K562 (cell line): ENCODE measurements at regions not wholly inside any gene's neighbourhood (a gene's known extent, or its start where the extent isn't known, plus 50 kb on each side); places are given as distances from the start of the nearest gene placed in this dataset.

Experiments
- ATAC-seq: fragments of 200-7000 bp; cut with Tn5 transposase; 3 replicates; pipeline ENCODE4 v1.9.1; 2020; ENCODE audit warnings: moderate library complexity
- BruUV-seq: library from RNA; stranded (reverse); fragments of 400-500 nt; replicated peaks from 2 replicates; lab custom pipeline; 2021; lab: Mats Ljungman, UMichigan
- CTCF ChIA-PET: fragments of 300-600 bp; formaldehyde crosslinking; extraction: SDS; loops from one replicate; lab custom pipeline; 2021; ENCODE audit warnings: low intra/inter-chr PET ratio; lab: Yijun Ruan, JAX
- POLR2A ChIA-PET: fragments of 300-600, 350-650 bp; sonication (Branson Sonifier 250); formaldehyde crosslinking; extraction: SDS; loops from one replicate; lab custom pipeline; 2021; ENCODE audit warnings: antibody characterized with exemption, inconsistent platforms; lab: Yijun Ruan, JAX
- DNase-seq, 4 experiments: peaks; one replicate each; pipeline versions ENCODE4 v3.0.0 to v3.0.0-alpha.2; 2011 to 2018; ENCODE audit warnings: low spot score in 3 of 4, mixed read lengths in 3 of 4; ENCODE audit errors: extremely low read depth in 1 of 4
- FAIRE-seq: peaks from 2 replicates; lab custom pipeline; 2011; peaks lifted over from hg19 to GRCh38; lab: Jason Lieb, UNC
- H2AFZ ChIP-seq: 2 replicates; pipeline ENCODE4 v1.6.0; 2011; ENCODE audit warnings: low read depth, low read length, control low read depth, inconsistent platforms
- H3K27ac ChIP-seq: fragments of 200-600 bp; 3 replicates; pipeline ENCODE4 v1.8.0; 2011; ENCODE audit warnings: low read depth, mild to moderate bottlenecking, control low read depth, inconsistent platforms, low read length, moderate library complexity, mixed read lengths; ENCODE audit errors: extremely low read depth
- H3K27me3 ChIP-seq, 2 experiments: fragments of 300-600 bp in 1 of 2; 2 replicates in 1 of 2; 3 replicates in 1 of 2; pipeline versions ENCODE4 v1.6.0 to v1.8.0; 2011; ENCODE audit warnings: inconsistent platforms in 2 of 2, low read length in 2 of 2, mild to moderate bottlenecking in 1 of 2, mixed read lengths in 1 of 2, moderate library complexity in 1 of 2; ENCODE audit not compliant: control insufficient read depth in 2 of 2, insufficient read depth in 2 of 2
- H3K36me3 ChIP-seq: fragments of 300-600 bp; 3 replicates; pipeline ENCODE4 v1.8.0; 2011; ENCODE audit warnings: mild to moderate bottlenecking, low read length, inconsistent platforms; ENCODE audit not compliant: control insufficient read depth, insufficient read depth
- H3K4me1 ChIP-seq, 2 experiments: fragments of 200-600 bp in 1 of 2; replicated peaks in 1 of 2; 2 replicates in 1 of 2; 3 replicates in 1 of 2; pipeline versions ENCODE4 v1.5.1 to v1.8.0; 2011; ENCODE audit warnings: inconsistent platforms in 2 of 2, low read length in 2 of 2, mild to moderate bottlenecking in 1 of 2, mixed read lengths in 1 of 2, moderate library complexity in 1 of 2; ENCODE audit not compliant: control insufficient read depth in 2 of 2, insufficient read depth in 2 of 2
- H3K4me2 ChIP-seq: 2 replicates; pipeline ENCODE4 v1.6.1; 2011; ENCODE audit warnings: low read length, control low read depth, inconsistent platforms, mixed read lengths; ENCODE audit not compliant: insufficient read depth
- H3K4me3 ChIP-seq: fragments of 200-600 bp; sonication (generic), shearing (Covaris generic); 2 replicates; pipeline ENCODE4 v1.5.1; 2016; ENCODE audit warnings: control low read depth, inconsistent platforms
- H3K79me2 ChIP-seq: fragments of 200-600 bp; 3 replicates; pipeline ENCODE4 v1.8.0; 2011; ENCODE audit warnings: low read length, inconsistent platforms; ENCODE audit not compliant: control insufficient read depth, insufficient read depth
- H3K9ac ChIP-seq, 2 experiments: 2 replicates each; pipeline versions ENCODE4 v1.6.0 to v1.6.1; 2011; ENCODE audit warnings: low read depth in 2 of 2, low read length in 2 of 2, control low read depth in 1 of 2, inconsistent platforms in 1 of 2, mild to moderate bottlenecking in 1 of 2, mixed read lengths in 1 of 2; ENCODE audit not compliant: insufficient read depth in 1 of 2
- H3K9me1 ChIP-seq: one replicate; pipeline ENCODE4 v1.6.0; 2011; ENCODE audit warnings: inconsistent platforms, mild to moderate bottlenecking, low read length, moderate library complexity; ENCODE audit not compliant: control insufficient read depth, insufficient read depth
- H3K9me3 ChIP-seq: replicated peaks from 2 replicates; pipeline ENCODE4 v1.5.1; 2011; ENCODE audit warnings: low read depth, low read length, inconsistent platforms; ENCODE audit not compliant: control insufficient read depth, insufficient read depth
- H4K20me1 ChIP-seq: replicated peaks from 2 replicates; pipeline ENCODE4 v1.6.1; 2011; ENCODE audit warnings: low read length, inconsistent platforms, mixed read lengths; ENCODE audit not compliant: control insufficient read depth, insufficient read depth
- BRD9 ChIP-seq: fragments of 450-650 bp; IDR thresholded peaks from 2 replicates; pipeline ENCODE4 v1.6.1; 2018; ENCODE audit warnings: low read depth; ENCODE audit not compliant: partially characterized antibody
- CBX8 ChIP-seq: fragments of 200-600 bp; sonication (generic); IDR thresholded peaks from 2 replicates; pipeline ENCODE4 v1.6.1; 2012; ENCODE audit warnings: borderline replicate concordance, mixed run types, low read depth, mild to moderate bottlenecking, moderate library complexity, mixed read lengths, low read length, control low read depth, inconsistent platforms; ENCODE audit not compliant: poor library complexity, severe bottlenecking; ENCODE audit errors: extremely low read depth
- HEY1 ChIP-seq: fragments of 250-450 bp; sonication (Bioruptor Pico); IDR thresholded peaks from 2 replicates; pipeline ENCODE4 v1.5.0; 2020; ENCODE audit warnings: mild to moderate bottlenecking, moderate library complexity, borderline replicate concordance
- HNRNPLL ChIP-seq: fragments of 200-400 bp; formaldehyde crosslinking; IDR thresholded peaks from 2 replicates; pipeline ENCODE4 v1.6.1; 2017; ENCODE audit warnings: low read length, low read depth, mild to moderate bottlenecking; ENCODE audit not compliant: poor library complexity, severe bottlenecking
- JUN ChIP-seq, 2 experiments: sonication (generic) in 1 of 2; formaldehyde crosslinking in 1 of 2; IDR thresholded peaks; 2 replicates each; pipeline versions ENCODE4 v1.6.1 to v1.8.0; 2012 to 2022; ENCODE audit warnings: borderline replicate concordance in 2 of 2, mild to moderate bottlenecking in 2 of 2, improper control_type of control experiment in 1 of 2, low read depth in 1 of 2, low read length in 1 of 2, missing genetic modification reagents in 1 of 2
- KLF10 ChIP-seq: fragments of 250-450 bp; sonication (Bioruptor Pico); IDR thresholded peaks from 2 replicates; pipeline ENCODE4 v1.6.1; 2021; ENCODE audit warnings: matching md5 sums
- LEF1 ChIP-seq: fragments of 450-650 bp; IDR thresholded peaks from 2 replicates; pipeline ENCODE4 v1.6.1; 2016; ENCODE audit warnings: mild to moderate bottlenecking
- MTA2 ChIP-seq: fragments of 450-650 bp; IDR thresholded peaks from 2 replicates; pipeline ENCODE4 v1.6.1; 2016; ENCODE audit warnings: low read depth
- RBM15 ChIP-seq: fragments of 200-400 bp; formaldehyde crosslinking; IDR thresholded peaks from 2 replicates; pipeline ENCODE4 v1.6.1; 2018; ENCODE audit warnings: mild to moderate bottlenecking, low read length, moderate library complexity; ENCODE audit not compliant: insufficient read depth
- TBL1XR1 ChIP-seq, 2 experiments: IDR thresholded peaks; 2 replicates each; pipeline ENCODE4 v1.6.1; 2012; ENCODE audit warnings: improper control_type of control experiment in 2 of 2, low read length in 2 of 2, mild to moderate bottlenecking in 1 of 2
- ZNF384 ChIP-seq: IDR thresholded peaks from 2 replicates; pipeline ENCODE4 v1.6.1; 2012; ENCODE audit warnings: low read depth, low read length, improper control_type of control experiment
- WGBS: fragments of 100-300 bp; shearing (Covaris generic); methylation state at CpG from one replicate; pipeline ENCODE4 v1.1.6; 2016; ENCODE audit warnings: low coverage, mixed read lengths; ENCODE audit not compliant: insufficient coverage; ENCODE audit errors: missing lambda C conversion rate; 5-methylcytosine and 5-hydroxymethylcytosine counted together
- in situ Hi-C: fragments of 300-500 bp; cut with MboI; formaldehyde crosslinking; loops from 4 replicates; pipeline ENCODE4 v1.15.0; 2018; ENCODE audit warnings: inconsistent platforms, mixed read lengths
- intact Hi-C: fragments of 100-400 bp; cut with micrococcal nuclease; formaldehyde crosslinking; loops from 2 replicates; pipeline ENCODE4 v1.14.2; 2022
- TF ChIP-seq, protein P1 (sequence below), 3 experiments: fragments of 200-800 bp in 1 of 3; sonication (Bioruptor generic) in 1 of 3; sonication (generic) in 1 of 3; formaldehyde crosslinking in 1 of 3; IDR thresholded peaks; 2 replicates each; pipeline versions ENCODE4 v1.6.1 to v1.8.0; 2016 to 2022; ENCODE audit warnings: mild to moderate bottlenecking in 2 of 3, missing compliant biosample characterization in 2 of 3, missing genetic modification characterization in 2 of 3, missing genetic modification reagents in 1 of 3
- TF ChIP-seq, protein P2 (sequence below): fragments of 450-650 bp; IDR thresholded peaks from 2 replicates; pipeline ENCODE4 v1.6.1; 2017; ENCODE audit warnings: antibody characterized with exemption

- ChIA-PET CTCF (no interaction called here), POLR2A (interaction anchor here (0.5 to 0.6 kb wide), 2 partner anchors 9 to 122 kb away, joined by 3 read pairs; no protein-coding TSS in a partner anchor)
- H3K4me3 ChIP-seq, result no peak overlapping the region
- BruUV-seq, result no TSS peak
- no peaks in the 10 kb centered on the region for H3K36me3 ChIP-seq
- H3K9me1 ChIP-seq, result no peaks in the 10 kb centered on the region
- H3K27me3 ChIP-seq, result peaks cover 0 to 60% of the 10 kb centered on the region in 2 experiments; a peak in 2 of 5 replicates
- DNase-seq, result no peak
- intact Hi-C loops, result no loop called here
- no peaks in the 10 kb centered on the region for H3K9me3 ChIP-seq
- no peaks in the 10 kb centered on the region for H4K20me1 ChIP-seq
- no peaks in the 10 kb centered on the region for H3K79me2 ChIP-seq
- peaks cover 0 to 3% of the 10 kb centered on the region in 2 experiments; a peak in 1 of 5 replicates for H3K4me1 ChIP-seq
- under 1% methylated on average over 18 of the region's 19 CpGs for WGBS
- no peak for TF ChIP-seq HEY1 (CRISPR knock-in tag)
- TF ChIP-seq, protein P1, sequence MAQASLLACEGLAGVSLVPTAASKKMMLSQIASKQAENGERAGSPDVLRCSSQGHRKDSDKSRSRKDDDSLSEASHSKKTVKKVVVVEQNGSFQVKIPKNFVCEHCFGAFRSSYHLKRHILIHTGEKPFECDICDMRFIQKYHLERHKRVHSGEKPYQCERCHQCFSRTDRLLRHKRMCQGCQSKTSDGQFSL (CRISPR knock-in tag; IDR thresholded peaks at IDR 0.05), result no peak
- TF ChIP-seq, protein P1 (tag; IDR thresholded peaks at IDR 0.05), result no peak
- TF ChIP-seq TBL1XR1 (IDR thresholded peaks at IDR 0.05; ENCODE audit: low read length in 2 of 2), result no peak
- TF ChIP-seq LEF1, result no peak
- no peak for TF ChIP-seq CBX8
- no peak for TF ChIP-seq HNRNPLL
- no peak for TF ChIP-seq JUN (IDR thresholded peaks at IDR 0.05; ENCODE audit: borderline replicate concordance, low read depth, low read length)
- TF ChIP-seq JUN (CRISPR knock-in tag; IDR thresholded peaks at IDR 0.05; ENCODE audit: borderline replicate concordance), result no peak
- TF ChIP-seq ZNF384, result no peak
- TF ChIP-seq, protein P2, sequence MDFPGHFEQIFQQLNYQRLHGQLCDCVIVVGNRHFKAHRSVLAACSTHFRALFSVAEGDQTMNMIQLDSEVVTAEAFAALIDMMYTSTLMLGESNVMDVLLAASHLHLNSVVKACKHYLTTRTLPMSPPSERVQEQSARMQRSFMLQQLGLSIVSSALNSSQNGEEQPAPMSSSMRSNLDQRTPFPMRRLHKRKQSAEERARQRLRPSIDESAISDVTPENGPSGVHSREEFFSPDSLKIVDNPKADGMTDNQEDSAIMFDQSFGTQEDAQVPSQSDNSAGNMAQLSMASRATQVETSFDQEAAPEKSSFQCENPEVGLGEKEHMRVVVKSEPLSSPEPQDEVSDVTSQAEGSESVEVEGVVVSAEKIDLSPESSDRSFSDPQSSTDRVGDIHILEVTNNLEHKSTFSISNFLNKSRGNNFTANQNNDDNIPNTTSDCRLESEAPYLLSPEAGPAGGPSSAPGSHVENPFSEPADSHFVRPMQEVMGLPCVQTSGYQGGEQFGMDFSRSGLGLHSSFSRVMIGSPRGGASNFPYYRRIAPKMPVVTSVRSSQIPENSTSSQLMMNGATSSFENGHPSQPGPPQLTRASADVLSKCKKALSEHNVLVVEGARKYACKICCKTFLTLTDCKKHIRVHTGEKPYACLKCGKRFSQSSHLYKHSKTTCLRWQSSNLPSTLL, result no peak
- TF ChIP-seq KLF10, result no peak
- TF ChIP-seq RBM15, result no peak
- no peak for TF ChIP-seq MTA2
- no peak for TF ChIP-seq BRD9
- H3K27ac ChIP-seq, result no peak overlapping the region
- H3K9ac ChIP-seq, result no peak overlapping the region
- H2AFZ ChIP-seq, result no peak overlapping the region
- FAIRE-seq, result no peak
- no peak overlapping the region for H3K4me2 ChIP-seq
- ATAC-seq, result no peak
- in situ Hi-C loops, result no loop called here
Measured at GRCh38 chr22:44440224-44441160, 57.5 kb downstream of the RTL6 start.
